ENCODE measurements at regions not wholly inside any gene's neighbourhood (a gene's known extent, or its start where the extent isn't known, plus 50 kb on each side); places are given as distances from the start of the nearest gene placed in this dataset.

DNA sequence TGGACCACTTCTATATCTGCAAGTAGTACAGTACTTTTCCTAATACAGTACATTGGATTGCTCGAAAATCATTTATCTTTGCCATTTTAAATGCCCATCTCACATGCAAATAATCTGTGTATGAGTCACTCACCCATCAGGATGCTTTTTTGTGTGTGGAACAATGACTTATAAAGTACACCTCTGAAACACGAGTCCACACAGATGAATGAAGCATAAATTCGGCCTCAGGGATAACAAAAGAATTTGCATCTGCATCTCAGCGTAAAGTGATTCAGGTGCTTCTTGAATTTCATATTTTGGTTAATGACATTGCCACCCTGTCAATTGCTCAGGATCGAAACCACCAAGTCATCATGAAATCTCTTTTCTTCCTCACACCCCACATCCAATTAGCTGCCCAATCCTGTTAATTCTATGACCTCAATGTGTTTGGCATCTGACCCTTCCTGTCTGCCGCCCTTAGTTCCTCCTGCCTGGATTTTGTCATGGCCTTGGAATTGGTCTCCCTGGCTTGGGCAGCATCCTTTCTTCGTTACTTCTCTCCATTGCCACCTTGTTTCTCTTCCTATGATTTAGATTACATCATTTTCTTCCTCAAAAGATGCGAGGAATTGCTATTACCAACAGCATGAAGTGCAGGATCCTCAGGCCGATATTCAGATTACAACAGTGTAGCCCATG lies 161.6 kb upstream of the MID1 start:
- no peak for DNase-seq
- H3K27me3 ChIP-seq (ENCODE audit: insufficient read depth, low read depth, severe bottlenecking) = no peaks in the 10 kb centered on the region
- no peak for TF ChIP-seq CTCF (IDR thresholded peaks at IDR 0.05; ENCODE audit: low read depth, low read length)
- H3K9me3 ChIP-seq (ENCODE audit: severe bottlenecking) = no peaks in the 10 kb centered on the region
- no peak overlapping the region for H3K27ac ChIP-seq
- no peaks in the 10 kb centered on the region for H3K36me3 ChIP-seq
- no peak overlapping the region for H3K4me3 ChIP-seq (ENCODE audit: low read depth, low read length)

DNA sequence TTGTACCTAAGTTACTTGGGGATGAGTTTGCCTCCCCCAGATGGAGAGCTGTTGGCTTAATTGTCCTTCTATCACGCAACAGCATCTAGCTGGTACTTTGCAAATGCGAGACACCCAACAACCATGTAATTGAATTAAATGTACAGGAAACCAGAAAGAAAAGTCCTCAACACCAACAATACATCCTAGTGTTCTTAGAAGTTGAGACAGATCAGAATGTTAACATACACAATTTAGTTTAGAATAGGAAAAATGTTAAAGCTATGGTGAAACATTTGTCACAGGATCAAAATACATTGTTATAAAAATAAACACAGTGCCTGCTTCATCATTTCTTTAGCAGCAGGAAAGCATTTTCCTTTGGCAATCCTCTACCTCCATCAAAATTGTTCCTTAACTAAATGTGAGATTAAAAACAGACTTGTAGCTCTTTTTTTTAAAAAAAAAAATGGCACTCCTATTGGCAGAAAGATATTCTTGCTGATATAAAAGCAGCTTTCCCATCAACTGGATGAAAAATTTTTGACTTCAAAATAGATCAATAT lies 163.1 kb upstream of the MID1 start:
- no peak overlapping the region for H3K4me3 ChIP-seq (ENCODE audit: low read depth, low read length)
- no peaks in the 10 kb centered on the region for H3K36me3 ChIP-seq
- H3K9me3 ChIP-seq (ENCODE audit: severe bottlenecking) = no peaks in the 10 kb centered on the region
- H3K27ac ChIP-seq = no peak overlapping the region
- no peak for TF ChIP-seq CTCF (IDR thresholded peaks at IDR 0.05; ENCODE audit: low read depth, low read length)
- no peaks in the 10 kb centered on the region for H3K27me3 ChIP-seq (ENCODE audit: insufficient read depth, low read depth, severe bottlenecking)
- no peak for DNase-seq

- TF ChIP-seq CTCF (IDR thresholded peaks at IDR 0.05; ENCODE audit: low read depth, low read length) = no peak
- H3K4me3 ChIP-seq (ENCODE audit: low read depth, low read length) = no peak overlapping the region
- H3K9me3 ChIP-seq (ENCODE audit: severe bottlenecking) = no peaks in the 10 kb centered on the region
- no peaks in the 10 kb centered on the region for H3K27me3 ChIP-seq (ENCODE audit: insufficient read depth, low read depth, severe bottlenecking)
- H3K36me3 ChIP-seq = no peaks in the 10 kb centered on the region
- DNase-seq = no peak
- no peak overlapping the region for H3K27ac ChIP-seq
These were observed 166.9 kb upstream of the MID1 start for GRCh38 chrX:10787264-10787663.

DNA sequence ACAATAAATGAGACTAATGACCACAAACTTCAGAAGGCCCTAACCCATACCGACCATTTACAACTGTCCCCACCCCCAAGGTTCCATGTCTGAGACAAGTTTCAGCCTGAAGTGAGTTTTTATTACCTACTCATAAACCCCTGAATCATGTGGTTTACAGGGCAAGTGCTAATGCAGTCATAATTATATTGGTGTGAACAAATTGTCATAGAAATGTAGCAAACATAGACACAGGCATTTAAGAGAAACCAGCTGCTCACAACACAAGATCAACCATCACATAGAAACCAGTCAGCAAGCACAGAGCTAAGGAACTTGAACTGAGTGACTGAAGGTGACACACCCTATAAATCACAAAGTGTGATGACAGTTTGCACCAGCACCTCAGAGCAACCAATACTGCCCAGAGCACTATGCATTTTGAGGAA lies 173.8 kb upstream of the MID1 start:
- TF ChIP-seq CTCF (IDR thresholded peaks at IDR 0.05; ENCODE audit: low read depth, low read length) = no peak
- Histone ChIP-seq H3K27ac (no peak overlapping the region), H3K27me3 (ENCODE audit: insufficient read depth, low read depth, severe bottlenecking) (no peaks in the 10 kb centered on the region), H3K9me3 (ENCODE audit: severe bottlenecking) (no peaks in the 10 kb centered on the region), H3K4me3 (ENCODE audit: low read depth, low read length) (no peak overlapping the region), H3K36me3 (no peaks in the 10 kb centered on the region)
- DNase-seq = no peak

DNA sequence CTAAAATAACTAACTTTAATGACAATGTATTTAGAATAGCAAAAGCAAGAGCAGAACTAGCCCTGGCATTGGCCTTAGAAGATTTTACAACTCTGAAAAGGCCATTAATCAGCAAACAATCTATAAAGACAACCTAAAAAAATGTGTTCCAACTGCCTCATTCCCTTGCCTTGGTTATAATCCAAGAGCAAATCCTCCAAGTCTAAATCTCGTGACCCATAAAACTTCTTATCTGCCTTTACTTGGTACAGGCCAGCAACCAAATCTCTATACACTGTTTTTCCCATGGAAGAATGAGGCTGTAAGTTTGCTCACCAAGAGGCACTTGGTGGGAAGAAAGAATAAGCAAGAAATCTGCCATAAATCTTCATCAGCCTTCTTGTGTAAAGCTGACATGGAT lies 175.3 kb upstream of the MID1 start:
- H3K27ac ChIP-seq = no peak overlapping the region

More for the DNA sequence above, 175.3 kb upstream of the MID1 start:
- no peak for TF ChIP-seq CTCF (IDR thresholded peaks at IDR 0.05; ENCODE audit: low read depth, low read length)
- no peaks in the 10 kb centered on the region for H3K9me3 ChIP-seq (ENCODE audit: severe bottlenecking)
- H3K36me3 ChIP-seq = no peaks in the 10 kb centered on the region
- DNase-seq = no peak
- H3K4me3 ChIP-seq (ENCODE audit: low read depth, low read length) = no peak overlapping the region
- no peaks in the 10 kb centered on the region for H3K27me3 ChIP-seq (ENCODE audit: insufficient read depth, low read depth, severe bottlenecking)

Measured in WERI-Rb-1 (cell line).